ENCODE measurements at regions not wholly inside any gene's neighbourhood (a gene's known extent, or its start where the extent isn't known, plus 50 kb on each side); places are given as distances from the start of the nearest gene placed in this dataset.

- no peak for DNase-seq (ENCODE audit: low read depth in 2 of 2)
Measured at GRCh38 chr4:67122029-67122428, 423.3 kb downstream of the CENPC start.

- no peak for DNase-seq (ENCODE audit: low read depth in 2 of 2)
Measured at GRCh38 chr4:67120369-67120768, 424.9 kb downstream of the CENPC start.

- no peak for DNase-seq (ENCODE audit: low read depth in 2 of 2)
Measured at GRCh38 chr4:67109276-67109675, 436.0 kb downstream of the CENPC start.

GRCh38 chr4:67106861-67107460 is 438.3 kb downstream of the CENPC start:
- no peak for DNase-seq (ENCODE audit: low read depth in 2 of 2)

- no peak for DNase-seq (ENCODE audit: low read depth in 2 of 2)
Measured at GRCh38 chr4:67104145-67104544, 441.2 kb downstream of the CENPC start.

- no peak for DNase-seq (ENCODE audit: low read depth in 2 of 2)
Measured at GRCh38 chr4:67103001-67103747, 442.1 kb downstream of the CENPC start.

- DNase-seq (ENCODE audit: low read depth in 2 of 2): no peak
Measured at GRCh38 chr4:67101612-67102011, 443.7 kb downstream of the CENPC start.

- DNase-seq (ENCODE audit: low read depth in 2 of 2): no peak
Measured at GRCh38 chr4:67092351-67092750, 453.0 kb downstream of the CENPC start.

GRCh38 chr4:67091673-67092072 is 453.6 kb downstream of the CENPC start:
- no peak for DNase-seq (ENCODE audit: low read depth in 2 of 2)

- no peak for DNase-seq (ENCODE audit: low read depth in 2 of 2)
Measured at GRCh38 chr4:67087897-67088296, 457.4 kb downstream of the CENPC start.

- DNase-seq (ENCODE audit: low read depth in 2 of 2): no peak
Measured at GRCh38 chr4:67084783-67085182, 460.5 kb downstream of the CENPC start.

- DNase-seq (ENCODE audit: low read depth in 2 of 2): no peak
Measured at GRCh38 chr4:67083496-67083895, 461.8 kb downstream of the CENPC start.

- DNase-seq (ENCODE audit: low read depth in 2 of 2): no peak
Measured at GRCh38 chr4:67082746-67083145, 462.6 kb downstream of the CENPC start.

GRCh38 chr4:67080046-67080557 is 465.2 kb downstream of the CENPC start:
- DNase-seq (ENCODE audit: low read depth in 2 of 2): no peak

- no peak for DNase-seq (ENCODE audit: low read depth in 2 of 2)
Measured at GRCh38 chr4:67071641-67072040, 473.7 kb downstream of the CENPC start.

- DNase-seq (ENCODE audit: low read depth in 2 of 2): no peak
Measured at GRCh38 chr4:67055319-67055718, 490.0 kb downstream of the CENPC start.

GRCh38 chr4:67054896-67055295 is 490.4 kb downstream of the CENPC start:
- no peak for DNase-seq (ENCODE audit: low read depth in 2 of 2)

- no peak for DNase-seq (ENCODE audit: low read depth in 2 of 2)
Measured at GRCh38 chr4:67052814-67053675, 492.3 kb downstream of the CENPC start.

- no peak for DNase-seq (ENCODE audit: low read depth in 2 of 2)
Measured at GRCh38 chr4:67051000-67051789, 494.1 kb downstream of the CENPC start.

GRCh38 chr4:67049446-67049845 is 495.9 kb downstream of the CENPC start:
- no peak for DNase-seq (ENCODE audit: low read depth in 2 of 2)

GRCh38 chr4:67048530-67048929 is 496.8 kb downstream of the CENPC start:
- no peak for DNase-seq (ENCODE audit: low read depth in 2 of 2)

- DNase-seq (ENCODE audit: low read depth in 2 of 2): no peak
Measured at GRCh38 chr4:67040315-67040714, 505.0 kb downstream of the CENPC start.

All from activated CD8-positive, alpha-beta memory T cell treated with anti-CD3 and anti-CD28 coated beads for 4 hours (primary cell).